GM18519 (cell line): ENCODE measurements at regions not wholly inside any gene's neighbourhood (a gene's known extent, or its start where the extent isn't known, plus 50 kb on each side); places are given as distances from the start of the nearest gene placed in this dataset.

ENCODE experiments used
- ATAC-seq: cut with Tn5 transposase; IDR thresholded peaks from one replicate; pipeline ENCODE4 v1.9.1; 2021; ENCODE audit warnings: mild to moderate bottlenecking, moderate library complexity; ENCODE audit not compliant: unreplicated experiment, low FRiP score

- ATAC-seq, result no peak
These were observed 1315.3 kb downstream of the FSTL5 start for GRCh38 chr4:160848489-160848888.

- ATAC-seq, result no peak
These were observed 1314.7 kb downstream of the FSTL5 start for GRCh38 chr4:160848901-160849760.

GRCh38 chr4:160864253-160864652 is 1299.5 kb downstream of the FSTL5 start:
- ATAC-seq, result no peak

- ATAC-seq, result no peak
These were observed 1293.9 kb downstream of the FSTL5 start for GRCh38 chr4:160869899-160870298.

GRCh38 chr4:160872491-160872890 is 1291.3 kb downstream of the FSTL5 start:
- ATAC-seq, result no peak

GRCh38 chr4:160877087-160877790 is 1286.6 kb downstream of the FSTL5 start:
- ATAC-seq, result no peak

GRCh38 chr4:160880180-160880579 is 1283.6 kb downstream of the FSTL5 start:
- no peak for ATAC-seq

GRCh38 chr4:160887668-160888067 is 1276.1 kb downstream of the FSTL5 start:
- no peak for ATAC-seq

GRCh38 chr4:160894128-160894527 is 1269.7 kb downstream of the FSTL5 start:
- no peak for ATAC-seq

GRCh38 chr4:160894809-160895208 is 1269.0 kb downstream of the FSTL5 start:
- ATAC-seq, result no peak

GRCh38 chr4:160927311-160927710 is 1236.5 kb downstream of the FSTL5 start:
- ATAC-seq, result no peak

- no peak for ATAC-seq
These were observed 1235.3 kb downstream of the FSTL5 start for GRCh38 chr4:160928482-160928881.

- ATAC-seq, result no peak
These were observed 1216.1 kb downstream of the FSTL5 start for GRCh38 chr4:160947653-160948052.

GRCh38 chr4:160956875-160957274 is 1206.9 kb downstream of the FSTL5 start:
- ATAC-seq, result no peak

GRCh38 chr4:160969925-160970324 is 1193.9 kb downstream of the FSTL5 start:
- no peak for ATAC-seq

- no peak for ATAC-seq
These were observed 1183.7 kb downstream of the FSTL5 start for GRCh38 chr4:160980091-160980490.

GRCh38 chr4:160981083-160981482 is 1182.7 kb downstream of the FSTL5 start:
- no peak for ATAC-seq

GRCh38 chr4:160983035-160983434 is 1180.8 kb downstream of the FSTL5 start:
- no peak for ATAC-seq

GRCh38 chr4:161002386-161002785 is 1161.4 kb downstream of the FSTL5 start:
- ATAC-seq, result no peak

GRCh38 chr4:161003418-161004057 is 1160.3 kb downstream of the FSTL5 start:
- no peak for ATAC-seq

- ATAC-seq, result no peak
These were observed 1158.1 kb downstream of the FSTL5 start for GRCh38 chr4:161005746-161006145.
